Stimulated activated naive CD8-positive, alpha-beta T cell treated with anti-CD3 and anti-CD28 coated beads, Interleukin-15, Interleukin-2, amounts not matched to agents 100 ng/mL and 50 ng/mL, for 24 hours (primary cell): ENCODE measurements at regions not wholly inside any gene's neighbourhood (a gene's known extent, or its start where the extent isn't known, plus 50 kb on each side); places are given as distances from the start of the nearest gene placed in this dataset.
"Not testable (repeated sequence)": the region's sequence is repeated elsewhere in the genome, so short reads cannot be mapped to it uniquely, and the experiment has no call there.

Source experiments
- H3K27ac Mint-ChIP-seq: one replicate; pipeline ENCODE4 v1.8.0; 2021; ENCODE audit warnings: mild to moderate bottlenecking, mixed read lengths
- H3K27me3 Mint-ChIP-seq: one replicate; pipeline ENCODE4 v1.8.0; 2021; ENCODE audit warnings: mixed read lengths
- H3K36me3 Mint-ChIP-seq: one replicate; pipeline ENCODE4 v1.8.0; 2021; ENCODE audit warnings: low read depth, mixed read lengths
- H3K4me1 Mint-ChIP-seq: one replicate; pipeline ENCODE4 v1.8.0; 2021; ENCODE audit warnings: low read depth, mixed read lengths
- H3K4me3 Mint-ChIP-seq: one replicate; pipeline ENCODE4 v1.8.0; 2021; ENCODE audit warnings: mild to moderate bottlenecking, mixed read lengths
- H3K9me3 Mint-ChIP-seq: one replicate; pipeline ENCODE4 v1.8.0; 2021; ENCODE audit warnings: mixed read lengths

DNA sequence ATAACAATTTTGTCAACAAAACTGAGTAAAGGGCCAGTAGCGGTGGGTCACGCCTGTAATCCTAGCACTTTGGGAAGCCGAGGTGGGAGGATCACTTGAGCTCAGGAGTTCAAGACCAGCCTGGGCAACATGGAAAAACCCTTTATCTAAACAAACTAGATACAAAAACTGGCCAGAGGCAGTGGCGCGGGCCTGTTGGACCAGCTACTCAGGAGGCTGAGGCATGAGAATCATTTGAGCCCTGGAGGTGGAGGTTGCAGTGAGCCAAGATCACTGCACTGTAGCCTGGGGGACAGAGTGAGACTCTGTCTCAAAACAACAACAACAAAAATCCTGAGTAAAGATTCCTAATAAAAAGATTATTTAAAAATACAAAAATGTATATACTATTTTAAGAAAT, 583.1 kb downstream of the KCNJ2 start:
- not testable (repeated sequence) for H3K27ac Mint-ChIP-seq, H3K4me1 Mint-ChIP-seq, H3K36me3 Mint-ChIP-seq, H3K4me3 Mint-ChIP-seq, H3K9me3 Mint-ChIP-seq, H3K27me3 Mint-ChIP-seq

DNA sequence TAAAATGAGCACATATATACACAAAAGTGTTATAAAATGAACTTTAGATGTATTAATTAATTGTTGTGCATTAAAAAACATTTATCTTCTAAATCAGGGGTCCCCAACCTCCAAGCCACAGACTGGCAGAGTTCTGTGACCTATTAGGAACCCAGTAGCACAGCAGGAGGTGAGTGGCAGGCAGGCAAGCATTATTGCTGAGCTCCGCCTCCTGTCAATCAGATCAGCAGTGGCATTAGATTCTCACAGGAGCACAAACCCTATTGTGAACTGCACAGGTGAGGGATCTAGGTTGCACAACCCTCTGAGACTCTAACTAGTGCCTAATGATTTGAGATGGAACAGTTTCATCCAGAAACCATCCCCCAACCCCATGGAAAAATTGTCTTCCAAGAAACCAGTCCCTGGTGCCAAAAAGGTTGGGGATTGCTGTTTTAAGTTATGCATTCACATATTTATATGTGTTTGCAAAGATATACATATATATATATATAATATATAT, 583.7 kb downstream of the KCNJ2 start:
- Mint-ChIP-seq H3K36me3 (no peaks in the 10 kb centered on the region), H3K27ac (no peak overlapping the region), H3K4me3 (no peak overlapping the region), H3K9me3 (no peaks in the 10 kb centered on the region), H3K4me1 (no peaks in the 10 kb centered on the region), H3K27me3 (no peaks in the 10 kb centered on the region)

- Mint-ChIP-seq H3K27me3 (no peaks in the 10 kb centered on the region), H3K4me1 (no peaks in the 10 kb centered on the region), H3K27ac (no peak overlapping the region), H3K4me3 (no peak overlapping the region), H3K9me3 (no peaks in the 10 kb centered on the region), H3K36me3 (no peaks in the 10 kb centered on the region)
Measured at GRCh38 chr17:70763018-70763417, 593.7 kb downstream of the KCNJ2 start.

GRCh38 chr17:70767102-70767701, 597.9 kb downstream of the KCNJ2 start:
- H3K27me3 Mint-ChIP-seq: no peaks in the 10 kb centered on the region
- no peak overlapping the region for H3K4me3 Mint-ChIP-seq
- H3K36me3 Mint-ChIP-seq: no peaks in the 10 kb centered on the region
- no peaks in the 10 kb centered on the region for H3K4me1 Mint-ChIP-seq
- no peak overlapping the region for H3K27ac Mint-ChIP-seq
- no peaks in the 10 kb centered on the region for H3K9me3 Mint-ChIP-seq

- H3K27me3 Mint-ChIP-seq: no peaks in the 10 kb centered on the region
- H3K4me3 Mint-ChIP-seq: no peak overlapping the region
- H3K36me3 Mint-ChIP-seq: no peaks in the 10 kb centered on the region
- no peak overlapping the region for H3K27ac Mint-ChIP-seq
- H3K9me3 Mint-ChIP-seq: no peaks in the 10 kb centered on the region
- H3K4me1 Mint-ChIP-seq: no peaks in the 10 kb centered on the region
Measured at GRCh38 chr17:70769956-70770355, 600.6 kb downstream of the KCNJ2 start.

DNA sequence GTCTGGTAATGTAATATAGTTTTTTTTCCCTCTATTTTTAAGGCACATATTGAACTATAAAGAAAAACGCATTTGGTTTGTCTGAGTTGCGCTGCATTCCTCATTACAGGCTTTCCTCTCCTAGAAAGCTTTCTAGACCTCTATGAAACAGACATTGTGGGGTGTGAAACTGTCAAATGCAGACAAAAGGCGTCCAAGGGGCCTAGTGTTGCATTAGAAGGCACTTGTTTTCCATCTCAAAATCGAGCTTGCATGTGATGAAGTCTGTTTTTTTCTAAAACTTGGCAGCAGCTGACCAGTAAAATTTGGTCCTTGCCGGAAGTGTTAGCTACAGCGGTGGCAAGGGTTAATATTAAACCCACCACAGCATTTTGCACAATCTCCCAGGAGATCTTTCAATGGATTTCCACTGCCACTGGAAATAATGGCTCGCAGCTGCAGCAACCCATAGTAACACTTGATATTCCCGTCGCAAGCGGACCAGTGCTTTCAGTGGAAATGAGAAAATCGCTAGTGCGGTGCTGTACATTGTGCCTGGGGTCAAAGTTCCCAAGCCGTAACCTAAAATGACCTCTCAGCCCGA, 602.6 kb downstream of the KCNJ2 start:
- H3K4me3 Mint-ChIP-seq: no peak overlapping the region
- H3K4me1 Mint-ChIP-seq: no peaks in the 10 kb centered on the region

DNA sequence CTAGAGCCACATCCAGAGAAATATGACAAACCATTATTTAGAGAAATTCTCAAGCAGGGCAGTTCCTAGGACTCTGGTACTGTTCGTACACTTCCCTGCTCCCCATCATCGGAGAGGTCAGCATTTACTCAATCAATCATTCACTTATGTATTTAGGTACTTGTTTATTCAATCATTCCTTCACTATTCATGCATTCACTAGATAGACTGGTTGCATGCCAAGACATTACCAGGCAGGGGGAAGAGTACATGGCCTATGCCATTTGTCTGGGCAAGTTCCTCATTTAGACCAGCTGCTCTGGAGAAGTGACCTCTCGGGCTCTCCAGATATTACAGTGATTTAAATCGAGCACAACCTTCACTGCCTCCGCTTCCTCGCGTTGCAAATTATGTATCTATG, 603.4 kb downstream of the KCNJ2 start:
- Mint-ChIP-seq H3K27me3 (no peaks in the 10 kb centered on the region), H3K4me3 (no peak overlapping the region), H3K9me3 (no peaks in the 10 kb centered on the region), H3K36me3 (no peaks in the 10 kb centered on the region), H3K27ac (no peak overlapping the region), H3K4me1 (no peaks in the 10 kb centered on the region)

More for the DNA sequence above, 602.6 kb downstream of the KCNJ2 start:
- Mint-ChIP-seq H3K9me3 (no peaks in the 10 kb centered on the region), H3K27me3 (no peaks in the 10 kb centered on the region), H3K36me3 (no peaks in the 10 kb centered on the region), H3K27ac (no peak overlapping the region)

DNA sequence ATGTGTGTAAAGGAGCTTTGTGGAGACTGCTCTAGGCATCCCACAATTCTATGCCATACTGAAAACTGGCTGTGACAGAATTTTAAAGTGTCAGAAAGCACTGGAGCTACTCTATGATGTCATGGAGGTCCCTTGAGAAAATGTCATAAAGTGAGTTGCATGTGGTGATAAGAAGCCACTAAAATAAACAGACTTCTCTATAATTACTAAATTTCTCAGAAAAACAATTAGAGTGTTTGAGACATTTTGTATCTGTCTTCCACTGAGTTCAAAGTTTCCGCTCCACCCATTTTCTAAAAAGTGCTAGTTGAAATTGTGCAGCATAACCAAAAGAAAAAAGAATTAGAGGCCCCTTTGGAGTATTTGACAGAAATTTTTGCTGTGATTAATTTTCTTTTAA, 603.9 kb downstream of the KCNJ2 start:
- H3K27ac Mint-ChIP-seq: no peak overlapping the region
- H3K9me3 Mint-ChIP-seq: no peaks in the 10 kb centered on the region
- H3K4me3 Mint-ChIP-seq: no peak overlapping the region
- no peaks in the 10 kb centered on the region for H3K4me1 Mint-ChIP-seq
- H3K36me3 Mint-ChIP-seq: no peaks in the 10 kb centered on the region
- no peaks in the 10 kb centered on the region for H3K27me3 Mint-ChIP-seq

DNA sequence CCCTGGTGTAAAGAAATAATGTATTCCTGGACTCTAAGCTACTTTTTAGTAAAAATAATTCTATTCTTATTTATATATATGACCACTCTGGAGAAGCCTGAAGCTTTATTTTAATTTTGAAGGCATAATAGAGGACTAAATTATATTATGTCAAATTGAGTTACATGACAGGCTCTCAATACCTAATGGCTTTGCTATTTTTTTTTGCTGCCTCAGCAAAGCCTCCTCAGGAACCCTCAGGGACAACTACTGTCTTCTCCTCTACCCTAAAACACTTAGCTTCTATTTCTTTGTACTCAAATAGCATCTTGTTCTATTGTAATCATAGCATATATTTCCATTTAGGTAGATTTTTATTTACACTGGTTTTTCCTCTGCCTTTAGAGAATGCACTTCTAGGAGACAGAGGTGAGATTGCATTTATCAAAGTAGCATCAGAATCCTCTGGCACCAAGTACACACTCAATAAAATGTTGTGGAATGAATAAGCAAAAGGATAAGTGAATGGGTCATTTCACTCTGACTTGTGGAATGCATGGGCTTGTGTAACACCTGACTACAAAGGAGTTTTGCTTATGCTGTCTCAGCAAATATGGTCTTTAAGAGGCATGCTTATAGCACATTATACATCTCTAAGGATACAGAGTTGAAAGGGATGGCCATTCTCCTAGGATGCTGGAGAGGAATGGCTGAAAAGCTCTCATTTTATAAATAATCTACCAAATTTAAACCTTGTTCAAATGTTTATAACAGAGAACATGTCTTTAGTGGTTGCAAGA, 605.2 kb downstream of the KCNJ2 start:
- Mint-ChIP-seq H3K9me3 (no peaks in the 10 kb centered on the region), H3K4me1 (no peaks in the 10 kb centered on the region), H3K27me3 (no peaks in the 10 kb centered on the region), H3K27ac (no peak overlapping the region), H3K36me3 (no peaks in the 10 kb centered on the region), H3K4me3 (no peak overlapping the region)

GRCh38 chr17:70775679-70776078, 606.3 kb downstream of the KCNJ2 start:
- no peak overlapping the region for H3K4me3 Mint-ChIP-seq
- no peaks in the 10 kb centered on the region for H3K36me3 Mint-ChIP-seq
- no peak overlapping the region for H3K27ac Mint-ChIP-seq

GRCh38 chr17:70776441-70776840, 607.1 kb downstream of the KCNJ2 start:
- Mint-ChIP-seq H3K36me3 (no peaks in the 10 kb centered on the region), H3K27me3 (no peaks in the 10 kb centered on the region), H3K9me3 (no peaks in the 10 kb centered on the region), H3K27ac (no peak overlapping the region), H3K4me1 (no peaks in the 10 kb centered on the region), H3K4me3 (no peak overlapping the region)

More at GRCh38 chr17:70775679-70776078, 606.3 kb downstream of the KCNJ2 start:
- Mint-ChIP-seq H3K9me3 (no peaks in the 10 kb centered on the region), H3K4me1 (no peaks in the 10 kb centered on the region), H3K27me3 (no peaks in the 10 kb centered on the region)

DNA sequence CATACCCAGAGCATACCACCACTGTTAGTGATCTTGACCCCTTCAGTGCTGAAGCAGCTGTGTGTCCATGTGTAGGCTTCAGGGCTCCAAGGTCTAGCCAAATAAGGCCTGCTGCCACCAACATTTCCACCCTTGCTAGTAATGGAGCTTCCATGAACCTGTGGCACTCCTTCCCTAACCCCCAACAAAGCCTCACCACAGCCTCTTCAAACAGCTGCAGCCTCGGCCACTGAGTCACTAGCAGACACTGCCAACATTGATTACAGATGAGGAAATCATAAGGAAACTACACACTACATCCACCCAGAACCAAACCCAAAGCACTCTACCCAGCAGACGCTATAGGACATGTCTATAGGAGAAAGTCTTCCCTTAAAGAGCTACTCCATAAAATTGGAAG, 610.7 kb downstream of the KCNJ2 start:
- Mint-ChIP-seq H3K27me3 (no peaks in the 10 kb centered on the region), H3K4me3 (no peak overlapping the region), H3K27ac (no peak overlapping the region), H3K4me1 (no peaks in the 10 kb centered on the region), H3K9me3 (no peaks in the 10 kb centered on the region), H3K36me3 (no peaks in the 10 kb centered on the region)

DNA sequence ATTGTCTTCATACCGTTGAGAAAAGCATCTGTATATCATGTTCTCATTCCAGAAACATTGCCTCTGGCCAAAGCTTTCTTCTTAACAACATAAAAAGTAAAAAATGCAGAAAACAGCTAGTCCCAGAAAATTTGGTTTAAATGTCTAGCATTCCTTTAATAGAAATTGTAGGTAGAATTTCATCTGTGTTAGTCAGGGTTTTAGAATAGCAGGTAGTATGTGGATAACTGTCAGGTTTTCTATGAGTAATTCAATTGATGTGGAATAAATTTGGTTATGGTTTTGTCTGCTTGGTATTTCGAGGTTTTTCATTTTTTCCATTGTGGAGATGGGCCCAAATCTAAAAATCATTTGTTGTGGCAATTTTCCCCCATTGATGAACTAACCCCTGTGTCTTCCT, 616.7 kb downstream of the KCNJ2 start:
- Mint-ChIP-seq H3K27ac (no peak overlapping the region), H3K36me3 (no peaks in the 10 kb centered on the region), H3K9me3 (peaks cover 5% of the 10 kb centered on the region), H3K27me3 (no peaks in the 10 kb centered on the region), H3K4me1 (no peaks in the 10 kb centered on the region), H3K4me3 (no peak overlapping the region)

DNA sequence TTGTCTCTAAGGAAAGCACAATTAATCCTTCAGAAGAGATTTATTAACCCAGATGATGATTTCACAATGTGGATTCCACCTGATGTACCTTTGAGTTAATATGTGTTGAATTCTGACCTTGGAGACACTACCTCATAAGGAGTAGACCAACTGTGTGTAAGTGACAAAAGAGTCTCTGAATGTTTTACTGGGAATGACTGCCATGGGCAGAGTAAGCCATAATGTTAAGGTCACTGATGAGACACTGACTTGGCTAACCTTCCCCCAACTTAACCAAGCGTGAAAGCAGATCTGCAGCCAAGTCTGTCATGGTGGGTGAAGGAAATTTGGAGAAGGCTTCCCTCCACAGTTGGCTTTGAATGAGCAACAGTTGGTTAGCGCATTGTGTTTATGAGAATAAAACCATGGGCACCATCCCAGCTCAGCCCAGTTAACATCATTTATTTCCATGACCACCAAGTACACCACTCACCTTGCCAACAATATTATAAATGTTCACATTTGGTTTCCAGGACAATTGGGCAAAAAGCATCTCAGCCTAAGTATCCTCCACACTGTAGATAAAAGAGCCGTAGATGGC, 618.5 kb downstream of the KCNJ2 start:
- Mint-ChIP-seq H3K4me3 (no peak overlapping the region), H3K27ac (no peak overlapping the region), H3K27me3 (no peaks in the 10 kb centered on the region), H3K9me3 (peaks cover 5% of the 10 kb centered on the region), H3K36me3 (no peaks in the 10 kb centered on the region), H3K4me1 (no peaks in the 10 kb centered on the region)

DNA sequence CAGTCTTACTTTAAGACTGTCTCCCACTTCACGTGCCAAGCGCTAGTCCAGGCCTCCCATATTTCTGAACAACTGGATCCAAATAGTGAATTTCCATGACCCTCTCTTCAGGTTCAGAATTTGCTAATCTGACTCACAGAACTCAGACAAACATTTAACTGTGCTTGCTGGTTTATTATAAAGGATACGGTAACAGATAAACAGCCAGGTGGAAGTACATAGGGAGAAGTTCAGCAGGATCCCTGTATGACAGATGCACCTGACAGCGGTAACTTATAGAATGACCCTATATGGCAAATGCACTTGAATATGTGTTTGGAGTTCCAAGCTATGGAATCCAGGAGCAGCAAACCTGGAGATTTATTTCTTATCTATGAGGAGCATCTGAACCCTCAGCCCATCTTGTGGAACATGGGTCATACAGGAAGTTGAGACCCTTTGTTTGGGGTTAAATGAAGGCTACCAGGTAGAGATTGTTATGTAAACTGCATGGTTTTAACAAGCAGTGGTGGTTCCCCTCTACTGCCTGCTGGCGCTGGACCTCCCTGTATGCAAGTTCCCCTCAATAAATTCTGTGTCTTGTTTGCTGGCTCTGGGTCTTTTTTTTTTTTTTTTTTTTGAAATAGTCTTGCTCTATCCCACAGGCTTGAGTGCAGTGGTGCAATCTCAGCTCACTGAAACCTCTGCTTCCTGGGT, 622.6 kb downstream of the KCNJ2 start:
- no peaks in the 10 kb centered on the region for H3K4me1 Mint-ChIP-seq
- no peak overlapping the region for H3K4me3 Mint-ChIP-seq
- H3K27ac Mint-ChIP-seq: no peak overlapping the region
- peaks cover 9% of the 10 kb centered on the region for H3K9me3 Mint-ChIP-seq
- no peaks in the 10 kb centered on the region for H3K27me3 Mint-ChIP-seq
- H3K36me3 Mint-ChIP-seq: no peaks in the 10 kb centered on the region
